SK-N-MC (cell line): ENCODE measurements at regions not wholly inside any gene's neighbourhood (a gene's known extent, or its start where the extent isn't known, plus 50 kb on each side); places are given as distances from the start of the nearest gene placed in this dataset.

ENCODE experiments used
- EZH2 ChIP-seq: fragments of 200-600 bp; sonication (generic); IDR thresholded peaks from one replicate; pipeline ENCODE4 v1.6.1; 2017; ENCODE audit warnings: antibody characterized with exemption
- POLR2AphosphoS5 ChIP-seq: IDR thresholded peaks from 2 replicates; pipeline ENCODE4 v1.6.1; 2012; ENCODE audit warnings: mild to moderate bottlenecking, low read depth, low read length, borderline replicate concordance

- no peak for TF ChIP-seq EZH2
- TF ChIP-seq POLR2AphosphoS5: no peak
These were observed 233.8 kb upstream of the NOL4 start for GRCh38 chr18:34458410-34458977.
